Ovary (tissue), 7 donors: ENCODE measurements at regions not wholly inside any gene's neighbourhood (a gene's known extent, or its start where the extent isn't known, plus 50 kb on each side); places are given as distances from the start of the nearest gene placed in this dataset.
"Not testable (repeated sequence)": the region's sequence is repeated elsewhere in the genome, so short reads cannot be mapped to it uniquely, and the experiment has no call there.

Experiments used
- DNase-seq, 5 donors: peaks; one replicate each; pipeline ENCODE4 v3.0.0-alpha.2; 2019 to 2020
- H3K27ac ChIP-seq, 2 donors: fragments of 200-600 bp; one replicate each; pipeline versions ENCODE4 v1.5.1 to v1.8.0; 2019 to 2022
- H3K27me3 ChIP-seq: fragments of 200-600 bp; one replicate; pipeline ENCODE4 v1.8.0; 2022
- H3K36me3 ChIP-seq: fragments of 200-600 bp; sonication (generic); one replicate; pipeline ENCODE4 v1.5.1; 2019
- H3K4me1 ChIP-seq: one replicate; pipeline ENCODE4 v1.8.1; 2013; ENCODE audit warnings: mild to moderate bottlenecking, moderate library complexity; ENCODE audit not compliant: insufficient read depth
- H3K4me3 ChIP-seq: fragments of 200-600 bp; sonication (generic); one replicate; pipeline ENCODE4 v1.5.1; 2017
- H3K9me3 ChIP-seq, 2 donors: fragments of 200-600 bp in 1 of 2; sonication (generic) in 1 of 2; one replicate each; pipeline versions ENCODE4 v1.5.1 to v1.8.1; 2013 to 2019; ENCODE audit warnings: mild to moderate bottlenecking in 1 of 2, moderate library complexity in 1 of 2
- CTCF ChIP-seq, 3 donors: fragments of 450-650 bp in 2 of 3; fragments of 200-600 bp in 1 of 3; IDR thresholded peaks; one replicate each; pipeline versions ENCODE4 v1.5.1 to v1.8.0; 2016 to 2022; ENCODE audit warnings: antibody characterized with exemption in 3 of 3, mild to moderate bottlenecking in 1 of 3
- EP300 ChIP-seq: sonication (generic); formaldehyde crosslinking; IDR thresholded peaks from one replicate; pipeline ENCODE4 v1.6.1; 2017; ENCODE audit warnings: antibody characterized with exemption
- POLR2A ChIP-seq: fragments of 450-650 bp; IDR thresholded peaks from one replicate; pipeline ENCODE4 v1.6.1; 2017; ENCODE audit warnings: antibody characterized with exemption, mild to moderate bottlenecking, moderate library complexity
- WGBS, 3 donors: extraction: QIAGEN DNeasy Blood & Tissue Kit in 1 of 3; methylation state at CpG; one replicate each; pipeline versions ENCODE4 v1.1.5 to v1.1.7; 2013 to 2017; 5-methylcytosine and 5-hydroxymethylcytosine counted together
- intact Hi-C, 4 donors: fragments of 100-400 bp; cut with DNase I; formaldehyde crosslinking; loops; one replicate each; pipeline versions ENCODE4 v1.11.0 to v1.15.1; 2022 to 2023
- donor health status: DM: no; HTN: no; CAD: no; lungs with moderate emphysema.
- donor health status: DM: no; HTN: no; CAD: no.
- donor health status: Bipolar disorder and iron deficiency.
- donor health status: DM: no; HTN: no; CAD: no.
- donor health status: DM: yes; HTN: yes; CAD: no.

- 58 to 79% (median 62%) methylated on average over 2 of the region's 2 CpGs for WGBS, 3 donors
- TF ChIP-seq CTCF (IDR thresholded peaks at IDR 0.05) = no peak
- no peak for TF ChIP-seq POLR2A
- TF ChIP-seq EP300 = no peak
Measured at GRCh38 chr4:163726641-163727040, 232.2 kb downstream of the TMA16 start.

GRCh38 chr4:163731071-163731470 lies 236.6 kb downstream of the TMA16 start:
- intact Hi-C loops = no loop called here
- H3K4me1 ChIP-seq = no peaks in the 10 kb centered on the region
- no peak for TF ChIP-seq EP300
- no peak for TF ChIP-seq POLR2A
- no peak for TF ChIP-seq CTCF (IDR thresholded peaks at IDR 0.05)
- no peak overlapping the region for H3K4me3 ChIP-seq
- no peaks in the 10 kb centered on the region for H3K9me3 ChIP-seq
- 78 to 80% (median 80%) methylated on average over 2 of the region's 2 CpGs for WGBS, 3 donors
- no peak for DNase-seq
- no peaks in the 10 kb centered on the region for H3K27me3 ChIP-seq
- H3K27ac ChIP-seq = no peak overlapping the region
- no peaks in the 10 kb centered on the region for H3K36me3 ChIP-seq

More at GRCh38 chr4:163726641-163727040, 232.2 kb downstream of the TMA16 start:
- no peaks in the 10 kb centered on the region for H3K4me1 ChIP-seq
- H3K4me3 ChIP-seq = no peak overlapping the region
- no peak overlapping the region for H3K27ac ChIP-seq
- no peaks in the 10 kb centered on the region for H3K27me3 ChIP-seq
- intact Hi-C loops = no loop called here
- H3K9me3 ChIP-seq = no peaks in the 10 kb centered on the region
- DNase-seq = no peak
- H3K36me3 ChIP-seq = no peaks in the 10 kb centered on the region

- no peak for DNase-seq
- Histone ChIP-seq H3K4me1 (no peaks in the 10 kb centered on the region), H3K27me3 (no peaks in the 10 kb centered on the region), H3K27ac (no peak overlapping the region), H3K4me3 (no peak overlapping the region), H3K36me3 (no peaks in the 10 kb centered on the region), H3K9me3 (no peaks in the 10 kb centered on the region)
- TF ChIP-seq EP300 (no peak), POLR2A (no peak), CTCF (IDR thresholded peaks at IDR 0.05) (no peak)
- intact Hi-C loops = no loop called here
Measured at GRCh38 chr4:163732473-163732872, 238.0 kb downstream of the TMA16 start.

GRCh38 chr4:163736876-163737275 lies 242.4 kb downstream of the TMA16 start:
- Histone ChIP-seq H3K36me3 (no peaks in the 10 kb centered on the region), H3K9me3 (no peaks in the 10 kb centered on the region)
- intact Hi-C loops = no loop called here

GRCh38 chr4:163737846-163738245 lies 243.4 kb downstream of the TMA16 start:
- DNase-seq, intact Hi-C loops, H3K9me3 ChIP-seq, H3K27ac ChIP-seq, H3K4me1 ChIP-seq, H3K36me3 ChIP-seq, H3K4me3 ChIP-seq, H3K27me3 ChIP-seq: not testable (repeated sequence)
- 85 to 99% (median 96%) methylated on average over 6 of the region's 7 CpGs for WGBS, 3 donors

More at GRCh38 chr4:163736876-163737275, 242.4 kb downstream of the TMA16 start:
- Histone ChIP-seq H3K27me3 (no peaks in the 10 kb centered on the region), H3K27ac (no peak overlapping the region), H3K4me3 (no peak overlapping the region), H3K4me1 (no peaks in the 10 kb centered on the region)
- TF ChIP-seq POLR2A (no peak), EP300 (no peak), CTCF (IDR thresholded peaks at IDR 0.05) (no peak)
- 85 to 91% (median 90%) methylated on average over 3 of the region's 3 CpGs for WGBS, 3 donors
- no peak for DNase-seq
